HS-27A (cell line): ENCODE measurements at regions not wholly inside any gene's neighbourhood (a gene's known extent, or its start where the extent isn't known, plus 50 kb on each side); places are given as distances from the start of the nearest gene placed in this dataset.

Experiments used
- DNase-seq: peaks from one replicate; pipeline ENCODE4 v3.0.0-alpha.2; 2012; ENCODE audit warnings: low read depth, missing footprints

GRCh38 chr9:26313108-26313507 is 579.5 kb downstream of the CAAP1 start:
- DNase-seq = no peak

DNA sequence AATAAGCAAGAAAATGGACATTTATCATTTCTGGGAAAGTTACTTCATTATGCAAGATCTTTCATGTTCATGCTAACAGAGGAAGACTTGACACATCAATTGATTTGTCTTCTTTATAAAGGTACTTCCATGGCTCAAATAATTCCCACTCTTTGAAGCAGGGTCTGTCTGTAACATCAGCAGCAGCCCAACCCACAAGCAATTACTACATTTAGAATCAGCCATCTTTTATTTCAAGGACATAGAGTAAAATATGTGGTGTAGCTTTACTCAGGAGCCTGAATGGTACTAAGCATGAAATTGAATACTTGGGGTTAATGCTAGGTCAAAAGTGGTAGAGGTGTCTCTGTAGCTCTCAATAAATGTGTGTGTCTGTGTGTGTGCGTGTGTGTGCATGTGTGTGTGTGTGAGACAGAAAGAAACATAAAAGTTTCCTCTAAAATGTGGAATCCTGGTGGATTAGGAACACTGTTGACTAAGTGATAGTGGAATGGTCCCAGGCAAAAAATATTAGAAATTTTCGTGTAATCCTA is 581.1 kb downstream of the CAAP1 start:
- DNase-seq = no peak

- no peak for DNase-seq
Measured at GRCh38 chr9:26310294-26310693, 582.3 kb downstream of the CAAP1 start.

DNA sequence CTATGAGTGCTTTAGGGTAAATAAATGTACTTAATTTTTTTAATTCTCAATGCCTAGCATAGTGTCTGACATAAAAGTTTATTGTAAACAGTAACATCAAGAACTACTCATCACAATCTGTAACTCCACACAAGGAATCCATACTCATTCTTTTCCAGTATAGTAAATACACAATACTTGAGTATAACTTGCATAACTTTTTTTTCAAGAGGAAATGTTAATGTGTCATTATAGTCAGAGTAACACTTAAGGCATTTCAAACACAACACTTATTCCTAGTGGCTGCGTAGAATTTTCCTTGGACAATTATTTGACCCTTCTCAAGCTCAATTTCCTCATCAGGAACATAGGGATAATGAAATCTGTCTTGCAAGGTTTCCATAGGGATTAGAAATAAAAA is 584.3 kb downstream of the CAAP1 start:
- no peak for DNase-seq

DNA sequence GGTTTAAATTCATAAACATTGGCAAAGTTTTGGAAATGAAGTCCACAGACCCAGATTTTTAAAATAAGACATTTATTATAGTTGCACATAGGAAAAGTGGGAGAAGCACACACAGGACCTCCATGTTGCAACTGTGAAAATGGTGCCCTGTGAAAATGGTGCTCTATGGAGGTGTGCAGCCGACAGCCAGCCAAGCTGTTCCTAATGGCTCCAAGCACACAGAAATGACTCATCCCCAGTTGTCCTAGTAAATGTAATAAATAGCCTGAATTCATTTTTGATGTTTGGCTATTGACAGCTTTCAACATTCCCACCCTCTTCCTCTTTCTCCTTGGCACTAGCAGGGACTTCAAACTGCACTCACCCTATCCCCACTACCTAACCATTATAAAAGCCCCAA is 590.9 kb downstream of the CAAP1 start:
- DNase-seq = no peak

GRCh38 chr9:26301046-26301445 is 591.6 kb downstream of the CAAP1 start:
- DNase-seq = no peak

GRCh38 chr9:26296910-26297572 is 595.6 kb downstream of the CAAP1 start:
- DNase-seq = no peak

- DNase-seq = peak; percentile 69
Measured at GRCh38 chr9:26292943-26293342, 599.7 kb downstream of the CAAP1 start.

DNA sequence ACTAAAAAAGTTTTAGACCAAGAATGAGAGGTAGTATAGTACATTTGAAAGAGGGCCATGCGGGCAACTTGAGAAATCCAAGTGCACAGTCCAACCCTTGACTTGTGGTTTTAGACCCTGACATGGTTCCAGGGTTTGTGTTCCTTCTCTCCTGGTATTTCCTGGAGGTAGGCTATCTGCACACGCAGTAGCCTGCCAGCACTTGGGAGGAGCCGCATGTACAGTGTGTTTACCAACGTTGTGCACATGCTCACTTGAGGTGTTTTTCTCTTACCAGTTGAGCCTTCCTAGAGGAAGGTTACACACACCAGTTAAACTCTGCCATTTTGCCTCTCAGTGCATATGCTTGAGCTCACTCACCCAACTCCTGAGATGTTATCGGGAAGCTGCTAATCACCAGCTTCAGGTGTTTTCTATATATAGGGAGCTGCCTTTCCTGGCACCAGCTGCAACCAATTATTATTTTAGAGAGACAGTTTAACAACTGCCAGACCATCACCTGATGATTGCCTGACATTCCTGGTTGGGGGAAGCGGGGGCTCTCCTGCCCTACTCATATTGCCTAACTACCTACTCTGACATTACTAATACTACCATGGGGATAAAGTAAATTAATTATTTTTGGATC is 593.4 kb upstream of the TUSC1 start:
- DNase-seq = no peak

GRCh38 chr9:26266146-26266793 is 588.0 kb upstream of the TUSC1 start:
- DNase-seq = no peak

DNA sequence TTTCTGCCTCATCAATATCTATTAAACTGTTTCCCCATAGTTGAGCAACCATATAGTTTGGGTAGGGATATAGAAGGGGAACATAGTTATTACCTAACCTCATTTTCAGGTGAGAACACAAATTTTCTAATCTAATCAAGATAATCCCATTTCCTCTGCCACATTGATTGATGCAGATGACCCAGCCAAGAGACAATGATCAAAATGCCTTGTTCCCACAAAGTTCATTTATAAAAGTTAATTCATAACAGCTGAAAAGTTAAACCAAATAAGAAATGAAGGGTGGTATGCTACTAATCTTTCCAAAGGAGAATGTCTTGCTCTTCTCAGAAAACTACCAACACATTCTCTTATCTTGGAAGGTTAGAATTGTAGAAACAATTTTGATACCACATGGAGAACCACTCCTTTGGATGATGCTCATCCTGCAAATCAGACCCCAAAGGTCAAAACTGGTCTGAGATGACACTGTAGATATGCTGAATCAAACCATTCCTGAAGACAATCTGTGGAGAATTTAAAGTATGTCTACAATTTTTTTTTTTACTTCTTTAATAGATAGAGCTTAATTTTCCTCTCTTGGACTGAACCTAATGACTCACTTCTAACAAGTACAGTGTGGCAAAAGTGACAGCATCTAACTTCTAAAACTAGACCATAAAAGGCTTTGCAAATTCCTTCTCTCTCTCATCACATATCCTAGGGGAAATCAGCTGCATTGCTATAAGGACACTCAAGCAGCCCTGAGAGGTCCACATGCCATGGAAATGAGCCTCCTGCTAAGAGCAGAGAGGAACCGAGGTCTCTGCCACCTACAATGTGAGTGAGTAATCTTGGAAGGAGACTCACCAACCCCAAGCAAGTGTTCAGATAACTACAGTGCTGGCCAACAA is 586.7 kb upstream of the TUSC1 start:
- DNase-seq = peak; percentile 83

- no peak for DNase-seq
Measured at GRCh38 chr9:26263478-26263877, 585.2 kb upstream of the TUSC1 start.

GRCh38 chr9:26262421-26263107 is 584.3 kb upstream of the TUSC1 start:
- DNase-seq = no peak

GRCh38 chr9:26261503-26262330 is 583.5 kb upstream of the TUSC1 start:
- peak; percentile 74 for DNase-seq

- peak; percentile 42 for DNase-seq
Measured at GRCh38 chr9:26260238-26260637, 582.0 kb upstream of the TUSC1 start.

DNA sequence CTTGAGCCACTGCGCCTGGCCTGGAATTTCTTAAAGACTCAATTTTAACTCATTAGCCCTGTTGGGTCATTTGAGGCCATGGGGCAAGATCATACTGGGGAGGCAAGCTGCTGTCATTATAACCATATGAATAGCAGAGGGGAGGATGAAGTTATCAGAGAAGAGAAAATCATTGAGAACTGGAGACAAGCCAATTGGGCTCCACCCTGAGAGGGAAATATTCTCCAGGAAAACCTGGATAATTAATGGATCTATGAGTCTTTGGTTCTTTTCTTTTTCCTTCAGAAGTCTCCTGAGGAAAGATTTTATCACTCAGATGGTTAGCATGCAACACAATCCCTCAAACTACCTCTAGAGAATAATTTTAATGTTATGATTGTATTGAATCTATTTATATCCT is 569.6 kb upstream of the TUSC1 start:
- DNase-seq = no peak

DNA sequence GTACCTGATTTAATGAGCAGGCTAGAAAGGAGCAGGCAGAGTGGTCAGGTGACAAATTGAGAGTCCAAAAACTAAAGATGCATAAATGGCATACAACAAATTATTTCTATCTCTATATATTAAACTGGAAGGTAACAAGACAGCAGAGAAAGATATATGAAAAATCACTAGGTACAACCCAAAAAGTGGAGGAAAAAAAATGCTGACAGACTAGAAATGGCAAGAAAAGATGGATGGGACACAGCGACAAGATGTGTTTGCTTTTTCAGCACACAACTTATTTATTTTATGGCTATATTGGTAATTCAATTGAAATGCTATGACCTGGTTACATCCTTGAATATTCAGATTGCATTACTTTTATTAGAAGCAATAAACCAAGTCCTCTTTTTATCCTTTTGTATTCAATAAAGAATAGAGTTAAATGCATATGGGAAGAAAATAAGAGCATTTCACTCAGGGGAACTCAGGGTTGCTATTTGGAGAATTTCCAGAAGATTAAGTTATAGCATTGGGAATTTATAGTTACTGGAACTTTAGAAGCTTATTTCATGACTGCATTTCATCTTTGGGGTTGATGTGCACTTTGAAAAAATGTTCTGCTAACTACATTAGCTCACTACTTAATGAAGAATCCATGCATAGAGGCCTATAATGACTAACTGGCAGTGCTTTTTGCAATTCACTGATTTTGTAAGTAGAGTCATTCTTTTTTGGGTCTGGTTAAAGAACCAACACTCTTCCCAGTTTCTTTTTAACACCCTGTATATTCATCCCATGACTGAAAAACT is 566.6 kb upstream of the TUSC1 start:
- DNase-seq = no peak

DNA sequence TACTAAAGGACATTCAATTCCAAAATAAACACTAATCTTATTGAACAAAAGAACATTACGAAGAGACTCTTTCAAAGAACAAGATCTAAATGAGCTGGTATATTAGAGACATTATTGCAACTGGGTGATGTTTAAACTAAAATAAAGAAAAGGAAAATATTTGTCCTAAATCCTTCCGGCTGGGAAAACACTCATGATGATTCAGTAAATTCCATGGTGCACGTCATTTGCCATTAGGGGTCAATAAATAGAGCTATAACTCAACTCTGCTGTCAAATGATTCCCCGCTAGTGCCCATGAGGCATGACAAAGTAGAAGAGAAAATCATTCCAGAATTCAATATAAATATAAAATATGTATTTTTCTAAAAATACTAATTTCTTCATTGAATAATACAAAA is 565.5 kb upstream of the TUSC1 start:
- DNase-seq = no peak

DNA sequence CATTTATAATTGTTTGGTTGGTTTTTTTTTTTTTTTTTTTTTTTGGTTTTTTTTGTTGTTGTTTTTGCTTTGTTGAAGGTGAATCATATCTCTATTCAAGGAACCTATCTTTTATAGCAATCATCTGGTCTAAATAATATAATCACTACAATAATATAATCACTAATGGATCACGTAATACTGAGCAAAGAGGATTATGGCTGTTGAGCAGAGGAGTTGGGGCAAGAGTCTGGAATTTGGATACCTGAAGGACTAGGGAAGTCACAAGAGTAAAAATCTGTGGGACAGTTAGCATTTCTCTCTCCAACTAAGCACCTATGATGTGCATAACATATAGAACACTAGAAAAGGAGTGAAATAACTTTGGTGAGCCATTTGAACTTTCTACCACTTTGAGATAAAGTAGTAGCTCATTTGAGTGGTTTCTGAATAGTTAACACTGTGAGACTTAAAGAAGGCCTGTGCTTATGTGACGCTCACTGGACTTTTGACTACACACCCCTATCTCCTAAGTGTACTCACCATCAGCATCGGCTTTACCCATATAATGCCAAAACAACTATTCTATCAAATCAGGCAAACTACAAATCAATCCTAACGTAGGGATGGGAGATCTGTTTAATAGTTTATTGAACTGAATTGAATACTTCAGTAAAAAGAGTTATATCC is 564.9 kb upstream of the TUSC1 start:
- DNase-seq = no peak
